Dermis blood vessel endothelial cell (primary cell): ENCODE measurements at regions not wholly inside any gene's neighbourhood (a gene's known extent, or its start where the extent isn't known, plus 50 kb on each side); places are given as distances from the start of the nearest gene placed in this dataset.
"Not testable (repeated sequence)": the region's sequence is repeated elsewhere in the genome, so short reads cannot be mapped to it uniquely, and the experiment has no call there.

Source experiments
- DNase-seq: peaks from one replicate; pipeline ENCODE4 v3.0.0; 2010

DNA sequence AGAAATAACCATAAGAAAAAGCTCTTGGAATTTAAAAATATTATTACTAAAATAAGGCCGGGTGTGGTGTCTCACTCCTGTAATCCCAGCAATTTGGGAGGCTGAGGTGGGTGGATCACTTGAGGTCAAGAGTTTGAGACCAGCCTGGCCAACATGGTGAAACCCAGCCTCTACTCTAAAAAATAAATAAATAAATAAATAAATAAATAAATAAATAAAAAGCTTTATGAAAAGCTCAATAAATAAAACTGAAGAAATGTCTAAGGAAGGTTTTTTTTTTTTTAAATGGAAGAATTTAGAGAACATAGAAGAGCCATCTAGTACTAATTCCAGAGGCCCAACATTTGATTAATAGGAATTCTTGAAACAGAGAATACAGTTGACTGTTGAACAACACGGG, 249.1 kb upstream of the PROX1 start:
- no peak for DNase-seq

GRCh38 chr1:213742992-213743391, 244.8 kb upstream of the PROX1 start:
- DNase-seq = no peak

GRCh38 chr1:213744780-213745179, 243.0 kb upstream of the PROX1 start:
- DNase-seq = no peak

- no peak for DNase-seq
Observed at GRCh38 chr1:213745451-213745850, 242.3 kb upstream of the PROX1 start.

DNA sequence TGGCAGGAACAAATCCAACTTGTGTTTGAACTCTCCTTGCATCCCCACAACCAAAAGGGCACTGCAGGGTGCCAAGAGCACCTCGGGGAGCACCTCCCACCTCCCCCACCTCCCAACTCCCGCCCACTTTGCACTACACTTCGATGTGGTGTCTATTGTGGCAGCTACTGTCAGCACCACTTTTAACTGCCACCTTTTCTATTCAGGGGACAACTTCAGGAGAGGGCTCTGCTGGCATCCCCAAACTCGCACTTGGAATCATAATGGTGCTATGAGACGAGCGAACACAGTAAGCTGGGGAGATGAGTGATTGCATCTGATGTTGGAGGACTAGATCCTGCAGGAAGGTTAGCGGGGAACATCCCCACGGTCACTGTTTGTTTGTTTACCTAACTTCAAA, 238.2 kb upstream of the PROX1 start:
- no peak for DNase-seq

- DNase-seq = no peak
Observed at GRCh38 chr1:213750231-213751063, 237.3 kb upstream of the PROX1 start.

GRCh38 chr1:213751064-213751397, 236.7 kb upstream of the PROX1 start:
- DNase-seq = no peak

- DNase-seq = no peak
Observed at GRCh38 chr1:213759359-213760181, 228.2 kb upstream of the PROX1 start.

DNA sequence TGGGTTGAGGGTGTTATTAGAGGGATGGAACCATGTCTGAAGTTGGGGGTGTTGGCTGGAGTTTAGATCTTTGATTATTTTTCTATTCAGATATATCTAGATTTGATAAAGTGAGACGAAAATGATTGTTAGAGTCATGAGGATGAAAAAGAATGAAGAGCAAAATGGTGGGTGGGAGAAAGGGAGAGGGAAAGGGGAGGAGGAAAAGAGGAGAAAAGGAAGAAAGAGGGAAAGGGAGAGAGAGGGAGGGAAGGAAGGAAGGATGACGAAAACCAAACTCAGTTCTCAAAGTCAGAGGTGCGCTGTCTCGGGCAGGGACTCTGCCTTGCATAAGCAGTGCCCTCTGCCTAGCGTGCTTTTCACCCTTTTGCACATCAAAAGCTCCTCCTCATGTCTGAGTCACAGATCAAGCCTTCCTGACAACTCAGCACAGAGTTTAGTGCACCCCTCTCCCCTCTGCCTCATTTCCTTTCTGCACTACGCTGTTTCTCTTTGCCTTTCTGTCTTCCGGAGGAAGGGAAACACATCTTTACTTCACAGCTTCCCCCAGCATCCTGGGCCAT, 225.8 kb upstream of the PROX1 start:
- peak; percentile 50 for DNase-seq

- no peak for DNase-seq
Observed at GRCh38 chr1:213767683-213768082, 220.1 kb upstream of the PROX1 start.

DNA sequence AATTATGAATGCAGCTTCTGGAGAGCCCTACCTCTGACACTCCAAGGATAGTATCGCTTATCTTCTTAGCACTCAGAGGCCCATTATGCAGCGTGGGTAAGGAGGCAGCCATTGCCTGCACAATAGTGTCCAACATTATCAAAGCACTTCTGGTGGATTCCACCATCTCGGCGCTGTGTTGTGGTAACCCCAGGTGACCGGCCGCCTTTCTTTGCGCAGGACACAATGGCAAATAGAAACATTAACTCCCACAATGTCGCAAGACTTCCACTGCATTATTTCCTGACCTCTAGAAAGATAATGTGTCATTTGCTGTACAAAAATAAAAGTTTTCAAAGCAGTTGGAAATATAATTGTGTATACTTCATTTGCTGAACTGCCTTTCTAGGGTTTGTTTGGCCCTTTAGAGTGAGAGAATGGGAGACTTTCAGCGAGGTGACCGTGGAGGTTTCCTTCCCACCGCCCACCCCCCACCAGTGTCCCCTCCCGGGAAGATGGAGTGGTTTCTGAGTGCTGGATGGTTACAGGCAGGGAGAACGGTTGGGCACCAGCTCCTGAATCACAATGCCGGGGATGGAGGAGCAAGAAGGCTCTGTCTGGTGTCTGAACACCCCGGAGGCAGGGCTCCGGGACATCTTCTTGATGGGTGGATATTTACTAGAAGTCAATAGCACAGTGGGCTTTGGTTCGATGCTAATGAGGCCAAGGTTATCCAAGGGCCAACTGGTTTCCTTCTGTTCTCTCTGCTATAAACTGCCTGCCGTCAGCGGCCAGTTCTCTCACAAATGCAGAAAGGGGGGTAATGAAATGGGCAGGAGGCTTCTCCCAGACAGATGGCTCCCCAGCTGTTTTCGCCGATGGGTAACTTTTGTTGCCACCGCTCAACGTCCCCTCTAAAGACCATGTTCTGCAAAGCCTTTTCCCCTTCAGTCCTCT, 215.4 kb upstream of the PROX1 start:
- no peak for DNase-seq

- DNase-seq = no peak
Observed at GRCh38 chr1:213773975-213774374, 213.8 kb upstream of the PROX1 start.

- DNase-seq = no peak
Observed at GRCh38 chr1:213776969-213777368, 210.8 kb upstream of the PROX1 start.

GRCh38 chr1:213779228-213779627, 208.5 kb upstream of the PROX1 start:
- DNase-seq = no peak

GRCh38 chr1:213782941-213783672, 204.7 kb upstream of the PROX1 start:
- no peak for DNase-seq

DNA sequence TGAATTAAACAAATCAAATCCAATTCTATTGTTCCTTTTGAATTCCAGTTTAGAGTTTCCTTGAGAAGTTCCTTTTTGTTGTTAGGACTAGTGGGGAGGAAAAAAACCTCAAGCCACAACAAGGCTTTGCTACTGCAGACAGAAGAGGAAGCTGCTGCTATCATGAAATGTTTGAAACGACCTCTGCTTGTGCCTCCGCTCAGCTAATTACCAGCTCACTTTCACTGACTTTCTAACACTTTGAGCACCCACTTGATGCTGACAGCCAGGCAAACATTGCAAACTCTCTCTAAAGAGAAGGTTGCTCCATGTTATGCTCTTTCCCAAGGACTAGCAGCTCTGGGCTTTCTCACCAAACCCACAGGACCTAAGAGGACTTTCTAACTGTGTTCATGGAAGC, 203.9 kb upstream of the PROX1 start:
- DNase-seq = no peak

DNA sequence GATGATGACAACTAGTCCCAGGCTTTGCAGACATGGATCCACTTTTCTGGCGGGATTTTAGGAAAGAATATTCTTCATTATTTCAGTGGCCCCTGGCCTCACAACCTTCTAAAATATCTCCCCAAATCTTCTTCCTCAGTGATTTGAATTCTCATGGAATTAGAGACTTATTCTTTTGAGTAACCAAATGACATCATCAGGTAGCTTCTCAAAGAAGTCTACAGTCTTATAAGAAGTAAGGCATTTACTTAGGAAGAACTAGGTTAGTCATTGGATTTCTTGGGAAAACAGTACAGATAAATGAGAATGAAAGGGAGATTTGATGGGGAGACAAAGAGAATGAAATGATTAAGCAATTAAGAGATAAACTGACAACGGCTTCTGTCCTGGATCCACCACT, 201.1 kb upstream of the PROX1 start:
- no peak for DNase-seq

DNA sequence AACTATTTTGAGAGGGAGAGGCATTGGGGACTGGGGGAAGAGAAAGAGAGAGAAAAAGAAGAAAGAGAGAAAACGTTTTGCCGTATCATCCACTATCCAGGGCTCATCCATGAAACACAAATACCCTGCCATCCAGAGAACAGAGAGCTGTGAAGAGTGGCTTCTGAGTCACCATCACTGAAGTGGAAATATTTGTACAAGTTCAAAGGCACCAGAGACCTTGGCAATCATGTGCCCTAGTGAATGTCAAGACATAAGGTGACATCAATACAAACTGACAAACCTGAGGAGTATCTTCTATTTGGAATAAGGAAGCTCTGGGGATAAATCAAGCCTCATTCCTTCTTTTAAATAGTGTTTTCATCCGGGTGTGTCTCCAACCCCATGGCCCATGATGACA, 197.2 kb upstream of the PROX1 start:
- no peak for DNase-seq

DNA sequence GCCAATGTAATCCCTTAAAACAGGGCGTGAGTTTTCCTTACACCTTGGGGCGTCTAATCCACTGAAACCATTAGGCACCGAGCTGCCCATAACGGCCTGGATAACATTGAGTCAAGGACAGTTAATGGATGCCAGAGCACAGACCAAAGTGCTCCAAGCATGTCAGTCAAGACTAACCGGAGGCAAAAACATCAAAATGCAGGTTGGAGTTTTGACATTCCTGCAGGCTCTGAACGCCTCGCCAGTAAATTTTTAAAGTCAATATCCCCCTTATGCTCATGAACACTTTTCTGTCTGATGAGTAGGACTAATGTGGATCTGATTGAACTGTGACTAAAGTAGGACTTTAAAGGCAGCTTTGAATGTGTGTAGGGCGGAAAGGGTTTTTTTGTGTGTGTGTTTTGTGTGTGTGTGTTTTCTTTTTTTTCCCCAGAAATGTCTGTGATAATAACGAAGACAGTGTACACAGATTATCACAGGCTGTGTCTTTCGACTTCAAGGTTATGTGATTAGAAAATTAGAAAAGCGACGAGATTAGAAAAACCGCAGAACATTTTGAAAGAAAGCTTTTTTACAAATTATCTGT, 194.2 kb upstream of the PROX1 start:
- no peak for DNase-seq

DNA sequence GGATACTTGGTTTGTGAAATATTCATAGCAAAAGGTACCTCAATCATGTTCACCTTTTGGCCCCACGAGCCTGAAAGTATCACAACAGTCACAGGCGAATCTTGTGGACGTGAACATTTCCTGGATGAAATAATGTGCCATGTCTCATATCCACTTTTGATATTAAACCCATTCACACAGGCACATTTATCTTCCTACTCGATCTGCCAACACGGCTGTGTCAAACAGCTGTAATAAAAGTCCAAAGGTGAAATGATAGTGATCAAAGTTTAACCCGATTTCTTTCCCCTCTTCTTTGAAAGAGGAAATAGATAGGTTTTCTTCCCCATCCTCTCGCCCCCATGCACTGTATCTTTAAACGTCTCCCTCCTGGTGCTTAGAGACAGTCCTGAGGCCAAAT, 191.2 kb upstream of the PROX1 start:
- no peak for DNase-seq

GRCh38 chr1:213808288-213808687, 179.5 kb upstream of the PROX1 start:
- DNase-seq = not testable (repeated sequence)

GRCh38 chr1:213817156-213817555, 170.6 kb upstream of the PROX1 start:
- no peak for DNase-seq
